Left lung (tissue), 4 donors: ENCODE measurements at regions not wholly inside any gene's neighbourhood (a gene's known extent, or its start where the extent isn't known, plus 50 kb on each side); places are given as distances from the start of the nearest gene placed in this dataset.
"Not testable (repeated sequence)": the region's sequence is repeated elsewhere in the genome, so short reads cannot be mapped to it uniquely, and the experiment has no call there.

Source experiments
- ATAC-seq: fragments of 200-7000 bp; cut with Tn5 transposase; one replicate; pipeline ENCODE4 v1.9.1; 2020; ENCODE audit warnings: moderate library complexity
- DNase-seq, 4 donors: peaks; one replicate each; pipeline ENCODE4 v3.0.0-alpha.2; 2013 to 2020
- H3K27ac ChIP-seq, 2 donors: fragments of 200-600 bp; sonication (generic) in 1 of 2; one replicate each; pipeline versions ENCODE4 v1.5.0 to v1.8.0; 2020 to 2021
- H3K27me3 ChIP-seq, 2 donors: fragments of 200-600 bp; sonication (generic) in 1 of 2; one replicate each; pipeline versions ENCODE4 v1.5.0 to v1.8.0; 2020 to 2021
- H3K36me3 ChIP-seq, 2 donors: fragments of 200-600 bp; sonication (generic) in 1 of 2; one replicate each; pipeline versions ENCODE4 v1.5.0 to v1.8.0; 2020 to 2021
- H3K4me1 ChIP-seq, 2 donors: fragments of 200-600 bp; one replicate each; pipeline ENCODE4 v1.8.0; 2021
- H3K4me3 ChIP-seq, 2 donors: fragments of 200-600 bp; sonication (generic) in 1 of 2; one replicate each; pipeline versions ENCODE4 v1.5.0 to v1.8.0; 2020 to 2021; ENCODE audit warnings: mild to moderate bottlenecking in 1 of 2
- H3K9me3 ChIP-seq, 2 donors: fragments of 200-600 bp; sonication (generic) in 1 of 2; one replicate each; pipeline versions ENCODE4 v1.5.0 to v1.8.0; 2020 to 2021
- CTCF ChIP-seq, 2 donors: fragments of 200-600 bp; sonication (generic) in 1 of 2; IDR thresholded peaks; one replicate each; pipeline versions ENCODE4 v1.5.0 to v1.8.0; 2021; ENCODE audit warnings: antibody characterized with exemption in 2 of 2
- intact Hi-C, 2 donors: fragments of 100-400 bp; cut with DNase I; formaldehyde crosslinking; loops; one replicate each; pipeline versions ENCODE4 v1.11.2 to v1.14.2; 2022
- donor health status: DM: no; HTN: yes; CAD: no.
- donor health status: DM: no; HTN: no; CAD: no.

GRCh38 chr4:64903986-64904385 lies 494.7 kb upstream of the TECRL start:
- TF ChIP-seq CTCF (IDR thresholded peaks at IDR 0.05) = no peak
- no peak for DNase-seq
- H3K9me3 ChIP-seq = no peaks in the 10 kb centered on the region
- H3K4me1 ChIP-seq = no peaks in the 10 kb centered on the region
- H3K36me3 ChIP-seq = no peaks in the 10 kb centered on the region
- H3K27me3 ChIP-seq = no peaks in the 10 kb centered on the region
- H3K4me3 ChIP-seq = no peak overlapping the region
- H3K27ac ChIP-seq = no peak overlapping the region
- no peak for ATAC-seq
- intact Hi-C loops = no loop called here

- Histone ChIP-seq H3K27ac (no peak overlapping the region), H3K4me3 (no peak overlapping the region), H3K4me1 (no peaks in the 10 kb centered on the region), H3K27me3 (no peaks in the 10 kb centered on the region), H3K36me3 (no peaks in the 10 kb centered on the region), H3K9me3 (no peaks in the 10 kb centered on the region)
- intact Hi-C loops = no loop called here
- DNase-seq (peak in 1 of 4 donors; percentile 15), ATAC-seq (peak; percentile 88)
- no peak for TF ChIP-seq CTCF (IDR thresholded peaks at IDR 0.05)
These were observed 490.3 kb upstream of the TECRL start for GRCh38 chr4:64899563-64899962.

- H3K4me3 ChIP-seq, intact Hi-C loops, ATAC-seq, H3K27me3 ChIP-seq, H3K36me3 ChIP-seq, H3K27ac ChIP-seq, DNase-seq, H3K9me3 ChIP-seq, H3K4me1 ChIP-seq: not testable (repeated sequence)
These were observed 489.8 kb upstream of the TECRL start for GRCh38 chr4:64899030-64899429.

- no peak for DNase-seq
- no peak for ATAC-seq
- intact Hi-C loops = no loop called here
- H3K36me3 ChIP-seq = no peaks in the 10 kb centered on the region
- TF ChIP-seq CTCF (IDR thresholded peaks at IDR 0.05) = no peak
- H3K4me3 ChIP-seq = no peak overlapping the region
- no peaks in the 10 kb centered on the region for H3K4me1 ChIP-seq
- H3K9me3 ChIP-seq = no peaks in the 10 kb centered on the region
- no peak overlapping the region for H3K27ac ChIP-seq
- no peaks in the 10 kb centered on the region for H3K27me3 ChIP-seq
These were observed 488.4 kb upstream of the TECRL start for GRCh38 chr4:64897683-64898082.

GRCh38 chr4:64895031-64895430 lies 485.8 kb upstream of the TECRL start:
- Histone ChIP-seq H3K36me3 (no peaks in the 10 kb centered on the region), H3K27me3 (no peaks in the 10 kb centered on the region), H3K9me3 (no peaks in the 10 kb centered on the region), H3K27ac (no peak overlapping the region), H3K4me3 (no peak overlapping the region), H3K4me1 (no peaks in the 10 kb centered on the region)
- no peak for TF ChIP-seq CTCF (IDR thresholded peaks at IDR 0.05)
- DNase-seq (no peak), ATAC-seq (no peak)
- intact Hi-C loops = no loop called here

- ATAC-seq (no peak), DNase-seq (no peak)
- TF ChIP-seq CTCF (IDR thresholded peaks at IDR 0.05) = no peak
- H3K27ac ChIP-seq = no peak overlapping the region
- H3K4me1 ChIP-seq = no peaks in the 10 kb centered on the region
- no peaks in the 10 kb centered on the region for H3K9me3 ChIP-seq
- intact Hi-C loops = no loop called here
- H3K4me3 ChIP-seq = no peak overlapping the region
- H3K27me3 ChIP-seq = no peaks in the 10 kb centered on the region
- H3K36me3 ChIP-seq = no peaks in the 10 kb centered on the region
These were observed 484.0 kb upstream of the TECRL start for GRCh38 chr4:64893205-64893604.
